ENCODE measurements at regions not wholly inside any gene's neighbourhood (a gene's known extent, or its start where the extent isn't known, plus 50 kb on each side); places are given as distances from the start of the nearest gene placed in this dataset.
A peak's percentile ranks its signal among the peaks of the same experiment; 100 is the strongest.
"Not testable (repeated sequence)": the region's sequence is repeated elsewhere in the genome, so short reads cannot be mapped to it uniquely, and the experiment has no call there.

- not testable (repeated sequence) for DNase-seq (ENCODE audit: low read depth in 3 of 3, low spot score in 2 of 3)
Observed at GRCh38 chr5:44074547-44074946, 314.7 kb downstream of the FGF10 start.

- no peak for DNase-seq (ENCODE audit: low read depth in 3 of 3, low spot score in 2 of 3)
Observed at GRCh38 chr5:44051591-44051990, 337.6 kb downstream of the FGF10 start.

- no peak for DNase-seq (ENCODE audit: low read depth in 3 of 3, low spot score in 2 of 3)
Observed at GRCh38 chr5:44048276-44048984, 340.8 kb downstream of the FGF10 start.

GRCh38 chr5:44046619-44047364 lies 342.4 kb downstream of the FGF10 start:
- no peak for DNase-seq (ENCODE audit: low read depth in 3 of 3, low spot score in 2 of 3)

GRCh38 chr5:44044549-44044948 lies 344.7 kb downstream of the FGF10 start:
- not testable (repeated sequence) for DNase-seq (ENCODE audit: low read depth in 3 of 3, low spot score in 2 of 3)

- no peak for DNase-seq (ENCODE audit: low read depth in 3 of 3, low spot score in 2 of 3)
Observed at GRCh38 chr5:44028226-44028625, 361.0 kb downstream of the FGF10 start.

- no peak for DNase-seq (ENCODE audit: low read depth in 3 of 3, low spot score in 2 of 3)
Observed at GRCh38 chr5:44022622-44023021, 366.6 kb downstream of the FGF10 start.

- no peak for DNase-seq (ENCODE audit: low read depth in 3 of 3, low spot score in 2 of 3)
Observed at GRCh38 chr5:44011518-44011917, 377.7 kb downstream of the FGF10 start.

- DNase-seq (ENCODE audit: low read depth in 3 of 3, low spot score in 2 of 3) = no peak
Observed at GRCh38 chr5:44002381-44002901, 386.8 kb downstream of the FGF10 start.

- DNase-seq (ENCODE audit: low read depth in 3 of 3, low spot score in 2 of 3) = no peak
Observed at GRCh38 chr5:44001675-44002380, 387.4 kb downstream of the FGF10 start.

- DNase-seq (ENCODE audit: low read depth in 3 of 3, low spot score in 2 of 3) = no peak
Observed at GRCh38 chr5:44001236-44001635, 388.0 kb downstream of the FGF10 start.

- DNase-seq (ENCODE audit: low read depth in 3 of 3, low spot score in 2 of 3) = no peak
Observed at GRCh38 chr5:43997647-43998272, 391.5 kb downstream of the FGF10 start.

- no peak for DNase-seq (ENCODE audit: low read depth in 3 of 3, low spot score in 2 of 3)
Observed at GRCh38 chr5:43996221-43996620, 393.0 kb downstream of the FGF10 start.

- DNase-seq (ENCODE audit: low read depth in 3 of 3, low spot score in 2 of 3) = no peak
Observed at GRCh38 chr5:43994352-43994708, 391.4 kb downstream of the NNT start.

GRCh38 chr5:43993634-43994351 lies 390.8 kb downstream of the NNT start:
- no peak for DNase-seq (ENCODE audit: low read depth in 3 of 3, low spot score in 2 of 3)

- no peak for DNase-seq (ENCODE audit: low read depth in 3 of 3, low spot score in 2 of 3)
Observed at GRCh38 chr5:43985411-43985810, 382.4 kb downstream of the NNT start.

GRCh38 chr5:43981556-43981955 lies 378.6 kb downstream of the NNT start:
- DNase-seq (ENCODE audit: low read depth in 3 of 3, low spot score in 2 of 3) = no peak

GRCh38 chr5:43973908-43974307 lies 370.9 kb downstream of the NNT start:
- no peak for DNase-seq (ENCODE audit: low read depth in 3 of 3, low spot score in 2 of 3)

- DNase-seq (ENCODE audit: low read depth in 3 of 3, low spot score in 2 of 3) = no peak
Observed at GRCh38 chr5:43973318-43973717, 370.3 kb downstream of the NNT start.

GRCh38 chr5:43967165-43967564 lies 364.2 kb downstream of the NNT start:
- peak in 1 of 3 donors; percentile 8 for DNase-seq (ENCODE audit: low read depth in 3 of 3, low spot score in 2 of 3)

All from right renal cortex interstitium (tissue), 3 donors.